ENCODE measurements at regions not wholly inside any gene's neighbourhood (a gene's known extent, or its start where the extent isn't known, plus 50 kb on each side); places are given as distances from the start of the nearest gene placed in this dataset.

GRCh38 chr5:5967373-5967772, 411.0 kb downstream of the MED10 start:
- no peak overlapping the region for H3K4me3 ChIP-seq (ENCODE audit: low read depth, poor library complexity, severe bottlenecking)
- 87 to 89% methylated on average over 6 of the region's 6 CpGs for WGBS, 2 donors
- DNase-seq (ENCODE audit: low spot score in 2 of 2), result no peak
- intact Hi-C loops (cut with DNase I; ENCODE audit: low total_unique reads), result no loop called here
- TF ChIP-seq POLR2A (IDR thresholded peaks at IDR 0.05) (no peak), CTCF (IDR thresholded peaks at IDR 0.05) (no peak)

GRCh38 chr5:5965132-5965531, 413.2 kb downstream of the MED10 start:
- intact Hi-C loops (cut with DNase I; ENCODE audit: low total_unique reads), result no loop called here
- H3K4me3 ChIP-seq (ENCODE audit: low read depth, poor library complexity, severe bottlenecking), result no peak overlapping the region
- TF ChIP-seq POLR2A (IDR thresholded peaks at IDR 0.05) (no peak), CTCF (IDR thresholded peaks at IDR 0.05) (no peak)
- no peak for DNase-seq (ENCODE audit: low spot score in 2 of 2)
- 55 to 65% methylated on average over 5 of the region's 5 CpGs for WGBS, 2 donors

- 88 to 91% methylated on average over 4 of the region's 4 CpGs for WGBS, 2 donors
- intact Hi-C loops (cut with DNase I; ENCODE audit: low total_unique reads), result no loop called here
- no peak for DNase-seq (ENCODE audit: low spot score in 2 of 2)
- TF ChIP-seq POLR2A (IDR thresholded peaks at IDR 0.05), result no peak
- no peak for TF ChIP-seq CTCF (IDR thresholded peaks at IDR 0.05)
- no peak overlapping the region for H3K4me3 ChIP-seq (ENCODE audit: low read depth, poor library complexity, severe bottlenecking)
These were observed 414.0 kb downstream of the MED10 start for GRCh38 chr5:5964347-5964746.

- 79 to 86% methylated on average over 2 of the region's 2 CpGs for WGBS, 2 donors
- TF ChIP-seq POLR2A (IDR thresholded peaks at IDR 0.05) (no peak), CTCF (IDR thresholded peaks at IDR 0.05) (no peak)
- no peak overlapping the region for H3K4me3 ChIP-seq (ENCODE audit: low read depth, poor library complexity, severe bottlenecking)
- DNase-seq (ENCODE audit: low spot score in 2 of 2), result no peak
- intact Hi-C loops (cut with DNase I; ENCODE audit: low total_unique reads), result no loop called here
These were observed 420.6 kb downstream of the MED10 start for GRCh38 chr5:5957737-5958136.

GRCh38 chr5:5954275-5954598, 424.1 kb downstream of the MED10 start:
- WGBS, 2 donors, result 87 to 89% methylated on average over 9 of the region's 9 CpGs
- no peak overlapping the region for H3K4me3 ChIP-seq (ENCODE audit: low read depth, poor library complexity, severe bottlenecking)
- intact Hi-C loops (cut with DNase I; ENCODE audit: low total_unique reads), result no loop called here
- no peak for TF ChIP-seq CTCF (IDR thresholded peaks at IDR 0.05)
- no peak for TF ChIP-seq POLR2A (IDR thresholded peaks at IDR 0.05)
- no peak for DNase-seq (ENCODE audit: low spot score in 2 of 2)

- intact Hi-C loops (cut with DNase I; ENCODE audit: low total_unique reads), result no loop called here
- TF ChIP-seq POLR2A (IDR thresholded peaks at IDR 0.05) (no peak), CTCF (IDR thresholded peaks at IDR 0.05) (no peak)
- H3K4me3 ChIP-seq (ENCODE audit: low read depth, poor library complexity, severe bottlenecking), result no peak overlapping the region
- DNase-seq (ENCODE audit: low spot score in 2 of 2), result no peak
- 83 to 85% methylated on average over 12 of the region's 12 CpGs for WGBS, 2 donors
These were observed 424.6 kb downstream of the MED10 start for GRCh38 chr5:5953584-5954274.
